ENCODE measurements at regions not wholly inside any gene's neighbourhood (a gene's known extent, or its start where the extent isn't known, plus 50 kb on each side); places are given as distances from the start of the nearest gene placed in this dataset.

DNA sequence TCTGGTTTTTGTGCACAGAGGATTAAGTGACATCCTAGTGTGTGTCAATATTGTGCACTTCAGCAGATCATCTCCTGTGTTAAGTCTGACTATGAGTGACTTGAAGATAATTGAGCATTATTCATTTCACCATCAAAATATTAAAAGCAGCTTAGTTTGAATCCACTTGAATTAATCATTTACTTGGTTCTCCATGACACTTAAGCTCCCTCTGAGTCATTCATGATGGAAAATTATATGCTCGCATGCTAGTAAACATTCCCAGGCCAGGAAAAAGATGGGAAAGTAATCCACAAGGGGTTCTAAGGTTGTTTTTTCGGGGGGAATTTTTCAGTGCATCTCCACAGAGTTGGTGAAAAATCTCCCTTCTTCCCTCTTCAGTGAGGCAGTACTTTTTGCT, 97.2 kb upstream of the EOLA2 start:
- H3K4me3 ChIP-seq (ENCODE audit: low read depth in 2 of 2, low read length in 2 of 2): no peak overlapping the region
- ChIA-PET POLR2A (no interaction called here), CTCF (no interaction called here)
- ATAC-seq (peak; percentile 15; the same call in 1 of the 2 replicates), DNase-seq (ENCODE audit: low read depth, low spot score) (no peak)
- BruUV-seq (replicated peaks): no TSS peak
- intact Hi-C loops (cut with micrococcal nuclease; ENCODE audit: unreplicated experiment) (no loop called here), in situ Hi-C loops (cut with HindIII; ENCODE audit: low pct_unique_long_range_greater_than_20kb, low sequenced_read_pairs) (no loop called here)
- no peak overlapping the region for H3K27ac ChIP-seq (ENCODE audit: low read length)
- no peaks in the 10 kb centered on the region for H3K36me3 ChIP-seq (ENCODE audit: control insufficient read depth, insufficient read depth, low read length)
- no peak for TF ChIP-seq SIN3A (IDR thresholded peaks at IDR 0.05; ENCODE audit: borderline replicate concordance, insufficient read depth, low read depth, low read length)
- no peak for TF ChIP-seq TCF7L2 (IDR thresholded peaks at IDR 0.05; ENCODE audit: low read depth, low read length)
- TF ChIP-seq POLR2AphosphoS5 (IDR thresholded peaks at IDR 0.05; ENCODE audit: low read depth, low read length): no peak
- TF ChIP-seq CTCF (IDR thresholded peaks at IDR 0.05): no peak
- no peak for TF ChIP-seq REST (IDR thresholded peaks at IDR 0.05; ENCODE audit: insufficient read depth in 1 of 2, low read depth in 2 of 2, low read length in 1 of 2)
- H3K4me1 ChIP-seq (ENCODE audit: control insufficient read depth, insufficient read depth, low read length): peaks cover 8% of the 10 kb centered on the region; the same call in 1 of the 2 replicates
- H3K9me3 ChIP-seq (ENCODE audit: control insufficient read depth, insufficient read depth, low read depth, low read length): no peaks in the 10 kb centered on the region
- no peaks in the 10 kb centered on the region for H3K27me3 ChIP-seq (ENCODE audit: control insufficient read depth, insufficient read depth, low read length)

DNA sequence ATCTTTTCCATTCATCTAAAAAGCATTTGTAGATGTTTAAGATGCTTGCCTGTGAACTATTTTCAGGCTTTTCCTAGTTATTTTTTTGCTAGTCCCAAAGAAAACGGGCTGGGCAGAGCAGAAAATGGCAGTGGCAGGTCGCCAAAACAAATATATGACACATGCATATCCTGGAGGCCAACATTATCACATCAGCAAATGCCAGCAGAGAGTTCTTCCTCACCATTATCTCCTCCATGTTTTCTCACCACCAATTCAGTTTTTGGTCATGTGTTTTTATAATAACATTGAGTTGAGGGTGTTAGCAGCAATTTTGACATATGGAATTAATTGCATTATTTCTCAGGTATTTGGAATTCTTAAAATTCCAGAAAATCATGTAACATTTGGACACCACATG, 97.9 kb upstream of the EOLA2 start:
- ATAC-seq (peak; percentile 83; the same call in 1 of the 2 replicates), DNase-seq (ENCODE audit: low read depth, low spot score) (no peak)
- no peaks in the 10 kb centered on the region for H3K9me3 ChIP-seq (ENCODE audit: control insufficient read depth, insufficient read depth, low read depth, low read length)
- no peaks in the 10 kb centered on the region for H3K27me3 ChIP-seq (ENCODE audit: control insufficient read depth, insufficient read depth, low read length)
- in situ Hi-C loops (cut with HindIII; ENCODE audit: low pct_unique_long_range_greater_than_20kb, low sequenced_read_pairs) (no loop called here), intact Hi-C loops (cut with micrococcal nuclease; ENCODE audit: unreplicated experiment) (no loop called here)
- TF ChIP-seq CTCF (IDR thresholded peaks at IDR 0.05) (no peak), POLR2AphosphoS5 (IDR thresholded peaks at IDR 0.05; ENCODE audit: low read depth, low read length) (no peak), SIN3A (IDR thresholded peaks at IDR 0.05; ENCODE audit: borderline replicate concordance, insufficient read depth, low read depth, low read length) (no peak), TCF7L2 (IDR thresholded peaks at IDR 0.05; ENCODE audit: low read depth, low read length) (no peak), REST (IDR thresholded peaks at IDR 0.05; ENCODE audit: insufficient read depth in 1 of 2, low read depth in 2 of 2, low read length in 1 of 2) (no peak)
- H3K4me1 ChIP-seq (ENCODE audit: control insufficient read depth, insufficient read depth, low read length): peaks cover 8% of the 10 kb centered on the region; the same call in 1 of the 2 replicates
- no peak overlapping the region for H3K27ac ChIP-seq (ENCODE audit: low read length)
- H3K4me3 ChIP-seq (ENCODE audit: low read depth in 2 of 2, low read length in 2 of 2): no peak overlapping the region
- CTCF ChIA-PET: no interaction called here
- BruUV-seq (replicated peaks): no TSS peak
- H3K36me3 ChIP-seq (ENCODE audit: control insufficient read depth, insufficient read depth, low read length): no peaks in the 10 kb centered on the region
- POLR2A ChIA-PET: no interaction called here

Measured in Panc1 (cell line).